ENCODE measurements at regions not wholly inside any gene's neighbourhood (a gene's known extent, or its start where the extent isn't known, plus 50 kb on each side); places are given as distances from the start of the nearest gene placed in this dataset.

- TF ChIP-seq, protein P1, sequence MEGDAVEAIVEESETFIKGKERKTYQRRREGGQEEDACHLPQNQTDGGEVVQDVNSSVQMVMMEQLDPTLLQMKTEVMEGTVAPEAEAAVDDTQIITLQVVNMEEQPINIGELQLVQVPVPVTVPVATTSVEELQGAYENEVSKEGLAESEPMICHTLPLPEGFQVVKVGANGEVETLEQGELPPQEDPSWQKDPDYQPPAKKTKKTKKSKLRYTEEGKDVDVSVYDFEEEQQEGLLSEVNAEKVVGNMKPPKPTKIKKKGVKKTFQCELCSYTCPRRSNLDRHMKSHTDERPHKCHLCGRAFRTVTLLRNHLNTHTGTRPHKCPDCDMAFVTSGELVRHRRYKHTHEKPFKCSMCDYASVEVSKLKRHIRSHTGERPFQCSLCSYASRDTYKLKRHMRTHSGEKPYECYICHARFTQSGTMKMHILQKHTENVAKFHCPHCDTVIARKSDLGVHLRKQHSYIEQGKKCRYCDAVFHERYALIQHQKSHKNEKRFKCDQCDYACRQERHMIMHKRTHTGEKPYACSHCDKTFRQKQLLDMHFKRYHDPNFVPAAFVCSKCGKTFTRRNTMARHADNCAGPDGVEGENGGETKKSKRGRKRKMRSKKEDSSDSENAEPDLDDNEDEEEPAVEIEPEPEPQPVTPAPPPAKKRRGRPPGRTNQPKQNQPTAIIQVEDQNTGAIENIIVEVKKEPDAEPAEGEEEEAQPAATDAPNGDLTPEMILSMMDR (IDR thresholded peaks at IDR 0.05), result no peak
- no peak for TF ChIP-seq POLR2A (IDR thresholded peaks at IDR 0.05)
Measured at GRCh38 chr1:90826024-90826423, 108.9 kb upstream of the BARHL2 start.
